H9 (cell line): ENCODE measurements at regions not wholly inside any gene's neighbourhood (a gene's known extent, or its start where the extent isn't known, plus 50 kb on each side); places are given as distances from the start of the nearest gene placed in this dataset.

Experiments
- DNase-seq: peaks from one replicate; pipeline ENCODE4 v3.0.0-alpha.2; 2017
- H2AFZ ChIP-seq: one replicate; pipeline ENCODE4 v1.6.1; 2013; ENCODE audit warnings: mild to moderate bottlenecking, low read length, control low read depth, moderate library complexity
- H2AK5ac ChIP-seq: 2 replicates; pipeline ENCODE4 v1.6.1; 2013; ENCODE audit warnings: low read length, control low read depth, mixed read lengths; ENCODE audit not compliant: insufficient read length
- H2BK120ac ChIP-seq: one replicate; pipeline ENCODE4 v1.6.1; 2013; ENCODE audit warnings: low read depth, mild to moderate bottlenecking, low read length, control low read depth, inconsistent platforms; ENCODE audit not compliant: poor library complexity, severe bottlenecking
- H2BK12ac ChIP-seq: 2 replicates; pipeline ENCODE4 v1.6.1; 2013; ENCODE audit warnings: low read length, control low read depth, mixed read lengths, low read depth; ENCODE audit not compliant: insufficient read length
- H2BK15ac ChIP-seq: 2 replicates; pipeline ENCODE4 v1.6.1; 2013; ENCODE audit warnings: low read depth, low read length, control low read depth
- H2BK20ac ChIP-seq: one replicate; pipeline ENCODE4 v1.6.1; 2013; ENCODE audit warnings: low read depth, mild to moderate bottlenecking, low read length, control low read depth, inconsistent platforms; ENCODE audit not compliant: poor library complexity, severe bottlenecking
- H2BK5ac ChIP-seq: 2 replicates; pipeline ENCODE4 v1.6.1; 2013; ENCODE audit warnings: low read length, control low read depth, mixed read lengths; ENCODE audit not compliant: insufficient read length
- H3K14ac ChIP-seq: 2 replicates; pipeline ENCODE4 v1.6.1; 2013; ENCODE audit warnings: low read length, control low read depth; ENCODE audit not compliant: insufficient read depth
- H3K18ac ChIP-seq: 2 replicates; pipeline ENCODE4 v1.6.1; 2013; ENCODE audit warnings: low read depth, mild to moderate bottlenecking, mixed read lengths, low read length, control low read depth; ENCODE audit not compliant: insufficient read length
- H3K23ac ChIP-seq: 2 replicates; pipeline ENCODE4 v1.6.1; 2013; ENCODE audit warnings: low read length, control low read depth, mixed read lengths, low read depth; ENCODE audit not compliant: insufficient read length
- H3K23me2 ChIP-seq: 2 replicates; pipeline ENCODE4 v1.6.1; 2013; ENCODE audit warnings: low read depth, mild to moderate bottlenecking, mixed read lengths, low read length, control low read depth; ENCODE audit not compliant: insufficient read length, poor library complexity, severe bottlenecking
- H3K27ac ChIP-seq: 2 replicates; pipeline ENCODE4 v1.5.1; 2013; ENCODE audit warnings: low read length, control low read depth, mixed read lengths, low read depth; ENCODE audit not compliant: insufficient read length
- H3K27me3 ChIP-seq: 2 replicates; pipeline ENCODE4 v1.6.1; 2013; ENCODE audit warnings: low read length, control low read depth, inconsistent platforms; ENCODE audit not compliant: insufficient read depth
- H3K4ac ChIP-seq: 2 replicates; pipeline ENCODE4 v1.6.1; 2013; ENCODE audit warnings: low read depth, mild to moderate bottlenecking, control low read depth, inconsistent platforms, low read length, moderate library complexity
- H3K4me1 ChIP-seq: 2 replicates; pipeline ENCODE4 v1.6.1; 2013; ENCODE audit warnings: low read length, control low read depth, inconsistent platforms; ENCODE audit not compliant: insufficient read depth
- H3K4me2 ChIP-seq: 2 replicates; pipeline ENCODE4 v1.6.1; 2013; ENCODE audit warnings: low read length, control low read depth, mixed read lengths; ENCODE audit not compliant: insufficient read length, insufficient read depth
- H3K56ac ChIP-seq: 2 replicates; pipeline ENCODE4 v1.6.1; 2013; ENCODE audit warnings: low read depth, mild to moderate bottlenecking, mixed read lengths, low read length, control low read depth; ENCODE audit not compliant: insufficient read length
- H3K79me1 ChIP-seq: 2 replicates; pipeline ENCODE4 v1.6.1; 2013; ENCODE audit warnings: low read depth, mild to moderate bottlenecking, moderate library complexity, low read length, control low read depth, inconsistent platforms; ENCODE audit not compliant: insufficient read depth, poor library complexity, severe bottlenecking
- H3K79me2 ChIP-seq: 2 replicates; pipeline ENCODE4 v1.6.1; 2013; ENCODE audit warnings: low read length, control low read depth, inconsistent platforms; ENCODE audit not compliant: insufficient read depth
- H3K9ac ChIP-seq: 2 replicates; pipeline ENCODE4 v1.6.1; 2013; ENCODE audit warnings: low read length, control low read depth, mixed read lengths; ENCODE audit not compliant: insufficient read length; ENCODE audit errors: extremely low read depth
- H3K9me3 ChIP-seq: one replicate; pipeline ENCODE4 v1.6.1; 2013; ENCODE audit warnings: low read depth, low read length, inconsistent platforms; ENCODE audit not compliant: control insufficient read depth
- H3T11ph ChIP-seq: one replicate; pipeline ENCODE4 v1.6.1; 2013; ENCODE audit warnings: mild to moderate bottlenecking, low read length, control low read depth, inconsistent platforms
- H4K20me1 ChIP-seq: one replicate; pipeline ENCODE4 v1.6.1; 2013; ENCODE audit not compliant: control insufficient read depth, insufficient read length, insufficient read depth
- H4K5ac ChIP-seq: 2 replicates; pipeline ENCODE4 v1.6.1; 2013; ENCODE audit warnings: low read depth, mild to moderate bottlenecking, mixed read lengths, low read length, control low read depth; ENCODE audit not compliant: insufficient read length
- H4K8ac ChIP-seq: replicated peaks from 2 replicates; pipeline ENCODE4 v1.6.1; 2013; ENCODE audit warnings: low read length, control low read depth, mixed read lengths, low read depth; ENCODE audit not compliant: insufficient read length
- H4K91ac ChIP-seq: 2 replicates; pipeline ENCODE4 v1.6.1; 2013; ENCODE audit warnings: low read depth, mild to moderate bottlenecking, moderate library complexity, mixed read lengths, low read length, control low read depth; ENCODE audit not compliant: insufficient read length
- H3K27ac Mint-ChIP-seq, 3 experiments: 2 replicates in 2 of 3; 3 replicates in 1 of 3; pipeline ENCODE4 v1.8.0; 2020 to 2021; ENCODE audit warnings: mixed read lengths in 3 of 3, mild to moderate bottlenecking in 1 of 3, moderate library complexity in 1 of 3
- H3K27me3 Mint-ChIP-seq: 2 replicates; pipeline ENCODE4 v1.8.0; 2021; ENCODE audit warnings: low read depth, mild to moderate bottlenecking, moderate library complexity, mixed read lengths
- H3K36me3 Mint-ChIP-seq, 3 experiments: 2 replicates in 2 of 3; 3 replicates in 1 of 3; pipeline ENCODE4 v1.8.0; 2020 to 2021; ENCODE audit warnings: low read depth in 3 of 3, mixed read lengths in 3 of 3; ENCODE audit not compliant: insufficient read depth in 1 of 3
- H3K4me1 Mint-ChIP-seq, 2 experiments: 2 replicates each; pipeline ENCODE4 v1.8.0; 2020; ENCODE audit warnings: mixed read lengths in 2 of 2
- H3K4me3 Mint-ChIP-seq, 2 experiments: 2 replicates in 1 of 2; 3 replicates in 1 of 2; pipeline ENCODE4 v1.8.0; 2020 to 2021; ENCODE audit warnings: mild to moderate bottlenecking in 2 of 2, mixed read lengths in 2 of 2, moderate library complexity in 1 of 2
- H3K9me3 Mint-ChIP-seq, 2 experiments: 2 replicates in 1 of 2; 3 replicates in 1 of 2; pipeline ENCODE4 v1.8.0; 2020; ENCODE audit warnings: mild to moderate bottlenecking in 2 of 2, mixed read lengths in 2 of 2, moderate library complexity in 1 of 2
- WGBS: extraction: QIAGEN DNeasy Blood & Tissue Kit; methylation state at CpG from one replicate; pipeline ENCODE4 v1.1.7; 2013; ENCODE audit warnings: missing lambda C conversion rate, low lambda C conversion rate, mixed read lengths; ENCODE audit not compliant: insufficient read length; ENCODE audit errors: extremely low coverage; 5-methylcytosine and 5-hydroxymethylcytosine counted together
- TF ChIP-seq, protein P1 (sequence below): fragments of 200-600 bp; sonication (generic); conservative IDR thresholded peaks from 3 replicates; pipeline ENCODE4 v1.8.0; 2021; ENCODE audit warnings: antibody characterized with exemption, mild to moderate bottlenecking

DNA sequence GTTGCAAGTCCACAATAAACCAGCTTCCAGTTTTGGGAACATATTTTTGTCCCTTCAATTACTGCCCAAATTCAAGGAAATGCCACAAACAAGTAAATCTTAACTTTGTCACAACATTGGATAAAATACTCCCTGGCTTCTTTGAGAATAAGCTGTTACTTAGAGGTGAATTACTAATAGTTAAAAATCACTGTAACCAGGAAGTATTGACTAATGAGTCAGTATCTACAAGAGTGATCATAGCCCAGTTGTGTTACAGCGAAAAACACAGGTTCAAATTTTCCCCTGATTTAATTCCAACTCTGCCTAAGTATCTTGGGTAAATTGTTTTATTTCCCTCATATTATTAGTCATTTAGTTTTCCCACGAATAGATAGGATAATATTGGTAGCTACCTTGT is 291.2 kb upstream of the PPARGC1A start:
- no peak overlapping the region for H3K18ac ChIP-seq
- no peaks in the 10 kb centered on the region for H3K36me3 Mint-ChIP-seq
- H2BK20ac ChIP-seq = no peak overlapping the region

More for the DNA sequence above, 291.2 kb upstream of the PPARGC1A start:
- no peak overlapping the region for H3K4me2 ChIP-seq
- H3K23ac ChIP-seq = no peak overlapping the region
- H3K9me3 Mint-ChIP-seq = no peaks in the 10 kb centered on the region
- H3K4me1 Mint-ChIP-seq = peaks cover 3 to 5% of the 10 kb centered on the region in 2 experiments
- no peak for DNase-seq
- no peak overlapping the region for H4K5ac ChIP-seq
- no peaks in the 10 kb centered on the region for H3K79me2 ChIP-seq
- H3K9me3 ChIP-seq = no peaks in the 10 kb centered on the region
- no peak overlapping the region for H3K56ac ChIP-seq
- no peak overlapping the region for H2BK120ac ChIP-seq
- no peak overlapping the region for H3T11ph ChIP-seq
- H2BK15ac ChIP-seq = no peak overlapping the region
- H3K4ac ChIP-seq = no peak overlapping the region
- no peak overlapping the region for H4K8ac ChIP-seq
- peaks cover 4% of the 10 kb centered on the region for H3K27me3 Mint-ChIP-seq
- no peak overlapping the region for H3K27ac ChIP-seq
- H3K27ac Mint-ChIP-seq = no peak overlapping the region
- no peaks in the 10 kb centered on the region for H3K23me2 ChIP-seq
- TF ChIP-seq, protein P1, sequence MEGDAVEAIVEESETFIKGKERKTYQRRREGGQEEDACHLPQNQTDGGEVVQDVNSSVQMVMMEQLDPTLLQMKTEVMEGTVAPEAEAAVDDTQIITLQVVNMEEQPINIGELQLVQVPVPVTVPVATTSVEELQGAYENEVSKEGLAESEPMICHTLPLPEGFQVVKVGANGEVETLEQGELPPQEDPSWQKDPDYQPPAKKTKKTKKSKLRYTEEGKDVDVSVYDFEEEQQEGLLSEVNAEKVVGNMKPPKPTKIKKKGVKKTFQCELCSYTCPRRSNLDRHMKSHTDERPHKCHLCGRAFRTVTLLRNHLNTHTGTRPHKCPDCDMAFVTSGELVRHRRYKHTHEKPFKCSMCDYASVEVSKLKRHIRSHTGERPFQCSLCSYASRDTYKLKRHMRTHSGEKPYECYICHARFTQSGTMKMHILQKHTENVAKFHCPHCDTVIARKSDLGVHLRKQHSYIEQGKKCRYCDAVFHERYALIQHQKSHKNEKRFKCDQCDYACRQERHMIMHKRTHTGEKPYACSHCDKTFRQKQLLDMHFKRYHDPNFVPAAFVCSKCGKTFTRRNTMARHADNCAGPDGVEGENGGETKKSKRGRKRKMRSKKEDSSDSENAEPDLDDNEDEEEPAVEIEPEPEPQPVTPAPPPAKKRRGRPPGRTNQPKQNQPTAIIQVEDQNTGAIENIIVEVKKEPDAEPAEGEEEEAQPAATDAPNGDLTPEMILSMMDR = no peak
- no peaks in the 10 kb centered on the region for H3K79me1 ChIP-seq
- H3K9ac ChIP-seq = no peak overlapping the region
- H3K4me1 ChIP-seq = no peaks in the 10 kb centered on the region
- no peaks in the 10 kb centered on the region for H3K27me3 ChIP-seq
- no peak overlapping the region for H2BK12ac ChIP-seq
- no peak overlapping the region for H2BK5ac ChIP-seq
- no peak overlapping the region for H3K4me3 Mint-ChIP-seq
- H4K91ac ChIP-seq = no peak overlapping the region
- WGBS = no CpG with 5 or more reads among the region's 2 CpGs
- H2AFZ ChIP-seq = no peak overlapping the region
- no peak overlapping the region for H3K14ac ChIP-seq
- H2AK5ac ChIP-seq = no peak overlapping the region
- H4K20me1 ChIP-seq = no peaks in the 10 kb centered on the region
